Cardiac fibroblast (primary cell): ENCODE measurements at regions not wholly inside any gene's neighbourhood (a gene's known extent, or its start where the extent isn't known, plus 50 kb on each side); places are given as distances from the start of the nearest gene placed in this dataset.

ENCODE experiments used
- DNase-seq, 2 donors: peaks; one replicate each; pipeline versions ENCODE4 v3.0.0 to v3.0.0-alpha.2; 2010; ENCODE audit warnings: low read depth in 2 of 2
- H3K4me3 ChIP-seq, 2 donors: replicated peaks in 1 of 2; 1 replicate in 1 of 2; 2 replicates in 1 of 2; pipeline ENCODE4 v1.5.1; 2011; ENCODE audit warnings: low read depth in 2 of 2, low read length in 2 of 2, mild to moderate bottlenecking in 2 of 2, moderate library complexity in 1 of 2
- CTCF ChIP-seq: IDR thresholded peaks from one replicate; pipeline ENCODE4 v1.5.1; 2011; ENCODE audit warnings: low read depth, mild to moderate bottlenecking, low read length, inconsistent platforms

GRCh38 chr14:84064316-84065125 lies 1465.4 kb upstream of the FLRT2 start:
- TF ChIP-seq CTCF, result no peak
- H3K4me3 ChIP-seq, result no peak overlapping the region
- DNase-seq, result no peak

GRCh38 chr14:84065811-84066210 lies 1464.1 kb upstream of the FLRT2 start:
- H3K4me3 ChIP-seq, result no peak overlapping the region
- no peak for DNase-seq
- no peak for TF ChIP-seq CTCF

- no peak for DNase-seq
- H3K4me3 ChIP-seq, result no peak overlapping the region
- TF ChIP-seq CTCF, result no peak
These were observed 1461.7 kb upstream of the FLRT2 start for GRCh38 chr14:84068288-84068687.

- H3K4me3 ChIP-seq, result no peak overlapping the region
- no peak for TF ChIP-seq CTCF
- DNase-seq, result no peak
These were observed 1458.9 kb upstream of the FLRT2 start for GRCh38 chr14:84071061-84071460.

GRCh38 chr14:84074626-84075025 lies 1455.3 kb upstream of the FLRT2 start:
- no peak for DNase-seq
- H3K4me3 ChIP-seq, result no peak overlapping the region
- TF ChIP-seq CTCF, result no peak

- H3K4me3 ChIP-seq, result no peak overlapping the region
- DNase-seq, result no peak
- TF ChIP-seq CTCF, result no peak
These were observed 1449.0 kb upstream of the FLRT2 start for GRCh38 chr14:84080944-84081343.
